Kidney capillary endothelial cell (primary cell): ENCODE measurements at regions not wholly inside any gene's neighbourhood (a gene's known extent, or its start where the extent isn't known, plus 50 kb on each side); places are given as distances from the start of the nearest gene placed in this dataset.
"Not testable (repeated sequence)": the region's sequence is repeated elsewhere in the genome, so short reads cannot be mapped to it uniquely, and the experiment has no call there.

Experiments used
- DNase-seq: peaks from one replicate; pipeline ENCODE4 v3.0.0-alpha.2; 2018; ENCODE audit warnings: low spot score

DNA sequence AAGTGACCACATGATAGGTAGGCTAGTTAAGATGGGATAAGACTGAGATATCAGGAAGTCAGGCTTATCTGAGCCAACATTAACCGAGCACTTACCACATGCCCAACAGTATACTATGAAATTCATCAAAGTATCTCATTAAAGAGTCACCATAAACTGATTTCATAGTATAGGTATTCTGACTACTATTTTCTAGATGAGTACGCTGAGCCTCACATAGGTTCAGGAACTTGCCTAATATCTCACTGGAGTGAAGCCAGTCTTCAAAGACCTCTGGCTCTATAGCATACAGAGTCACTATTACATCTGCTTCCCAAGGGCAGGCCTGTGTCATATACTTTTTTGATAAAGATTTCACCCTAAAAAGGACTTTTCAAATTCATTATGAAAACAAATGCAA is 115.6 kb upstream of the NGF start:
- no peak for DNase-seq

DNA sequence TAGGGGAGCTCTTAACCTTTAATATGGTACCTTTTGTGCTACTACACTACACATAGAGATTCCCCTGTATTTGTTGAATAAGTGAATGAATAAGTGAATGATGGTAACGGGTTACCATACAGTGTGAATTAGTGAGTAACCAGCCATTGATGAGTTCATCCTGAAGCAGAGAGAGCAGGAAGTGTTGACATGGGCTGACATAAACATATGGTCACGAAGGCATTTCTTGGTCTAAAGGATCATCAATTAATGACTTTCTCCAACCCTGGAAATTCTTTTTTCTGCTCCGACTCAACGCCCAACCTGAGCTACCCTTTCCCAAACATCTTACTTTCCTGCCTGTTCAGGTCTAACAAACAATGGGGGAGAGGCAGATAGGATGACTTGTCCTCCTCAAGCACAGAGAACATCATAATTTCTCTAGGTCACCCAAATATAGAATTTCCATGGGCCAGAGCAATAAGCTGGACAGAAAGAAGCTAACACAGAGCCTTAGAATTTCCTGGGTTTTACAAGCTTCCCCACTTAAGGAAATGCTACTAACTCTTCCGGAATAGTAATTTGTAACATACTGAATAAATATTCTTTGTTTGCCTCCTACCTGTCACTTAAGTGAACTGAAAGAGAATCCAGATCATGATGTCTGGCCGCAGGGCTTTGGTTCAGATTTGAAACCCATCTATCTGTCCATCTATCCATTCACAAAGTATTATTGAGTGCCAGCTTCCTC is 114.7 kb upstream of the NGF start:
- no peak for DNase-seq

DNA sequence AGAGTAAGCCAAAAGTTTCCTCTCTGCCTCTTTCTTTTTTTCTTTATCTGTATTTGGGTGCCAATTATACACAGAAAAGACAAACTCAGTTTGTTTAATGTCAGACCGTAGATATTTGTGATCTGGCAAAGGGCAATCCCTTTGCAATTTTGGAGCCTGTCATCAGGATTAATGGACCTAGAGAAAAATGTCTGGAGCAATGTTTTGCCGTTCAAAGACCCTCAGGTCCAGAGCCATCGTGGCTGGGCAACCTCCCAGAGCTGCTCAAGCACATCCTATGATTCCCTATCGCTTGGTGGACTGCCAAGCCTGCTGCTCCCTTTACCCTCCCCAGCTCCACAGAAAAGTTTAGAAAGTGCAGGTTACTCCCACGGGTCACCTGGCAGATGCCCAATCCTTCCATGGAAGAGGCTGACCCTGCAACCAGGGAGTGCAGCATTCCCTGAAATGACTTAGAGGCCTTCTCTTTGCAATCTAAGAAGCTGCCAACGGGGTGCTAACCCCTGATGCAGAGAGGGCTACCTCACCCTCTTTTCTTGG is 112.5 kb upstream of the NGF start:
- no peak for DNase-seq

GRCh38 chr1:115448282-115449044 is 110.4 kb upstream of the NGF start:
- DNase-seq: no peak

DNA sequence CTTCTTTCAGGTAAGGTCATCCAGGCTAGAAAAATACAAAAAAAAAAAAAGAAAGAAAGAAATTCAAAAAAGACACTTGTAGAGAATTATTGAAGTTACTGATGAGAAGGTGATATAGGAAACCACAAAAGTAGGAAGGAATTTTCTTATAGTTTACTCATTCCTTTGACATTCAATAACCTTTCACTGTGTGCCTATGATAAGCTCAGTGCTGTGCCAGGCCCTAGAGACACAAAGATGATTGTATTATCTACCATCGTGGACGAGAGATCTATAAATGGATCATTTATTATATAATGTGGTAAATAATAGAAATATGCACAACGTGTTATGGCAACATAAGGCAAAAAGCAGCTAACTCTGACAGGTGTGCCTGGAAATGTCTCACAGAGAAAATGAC is 109.6 kb upstream of the NGF start:
- DNase-seq: no peak

GRCh38 chr1:115445090-115445489 is 107.0 kb upstream of the NGF start:
- no peak for DNase-seq

DNA sequence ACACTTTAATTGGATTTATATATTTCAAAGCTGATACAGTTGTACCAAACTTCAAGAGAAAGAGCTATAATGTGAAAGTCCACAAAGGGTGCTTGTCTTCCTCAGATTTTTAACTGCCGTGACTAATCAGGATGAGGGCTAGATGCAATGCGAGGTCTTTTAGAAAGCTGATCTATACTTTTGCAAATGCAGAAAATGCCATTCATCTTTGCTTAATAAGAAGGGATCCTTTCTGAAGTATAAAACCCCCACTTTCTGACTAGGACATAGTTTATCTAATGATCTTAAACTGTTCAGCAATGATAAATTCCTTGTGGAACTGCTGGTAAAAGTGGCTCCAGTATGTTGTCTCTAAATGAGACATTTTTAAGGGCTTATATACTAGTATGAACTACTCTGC is 102.7 kb upstream of the NGF start:
- DNase-seq: no peak

DNA sequence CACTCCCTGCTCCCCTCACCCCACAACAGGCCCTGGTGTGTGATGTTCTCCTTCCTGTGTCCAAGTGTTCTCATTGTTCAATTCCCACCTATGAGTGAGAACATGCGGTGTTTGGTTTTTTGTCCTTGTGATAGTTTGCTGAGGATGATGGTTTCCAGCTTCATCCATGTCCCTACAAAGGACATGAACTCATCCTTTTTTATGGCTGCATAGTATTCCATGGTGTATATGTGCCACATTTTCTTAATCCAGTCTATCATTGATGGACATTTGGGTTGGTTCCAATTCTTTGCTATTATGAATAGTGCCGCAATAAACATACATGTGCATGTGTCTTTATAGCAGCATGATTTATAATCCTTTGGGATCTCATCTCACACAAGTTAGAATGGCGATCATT is 101.5 kb upstream of the NGF start:
- DNase-seq: not testable (repeated sequence)

- no peak for DNase-seq
Observed at GRCh38 chr1:115437196-115437595, 99.1 kb upstream of the NGF start.

- no peak for DNase-seq
Observed at GRCh38 chr1:115436596-115436995, 98.5 kb upstream of the NGF start.

- no peak for DNase-seq
Observed at GRCh38 chr1:115433483-115433882, 95.4 kb upstream of the NGF start.

- DNase-seq: no peak
Observed at GRCh38 chr1:115432061-115432460, 94.0 kb upstream of the NGF start.

GRCh38 chr1:115430441-115431158 is 92.6 kb upstream of the NGF start:
- peak; percentile 58 for DNase-seq

- DNase-seq: no peak
Observed at GRCh38 chr1:115429884-115430283, 91.8 kb upstream of the NGF start.

GRCh38 chr1:115429241-115429640 is 91.2 kb upstream of the NGF start:
- DNase-seq: no peak

DNA sequence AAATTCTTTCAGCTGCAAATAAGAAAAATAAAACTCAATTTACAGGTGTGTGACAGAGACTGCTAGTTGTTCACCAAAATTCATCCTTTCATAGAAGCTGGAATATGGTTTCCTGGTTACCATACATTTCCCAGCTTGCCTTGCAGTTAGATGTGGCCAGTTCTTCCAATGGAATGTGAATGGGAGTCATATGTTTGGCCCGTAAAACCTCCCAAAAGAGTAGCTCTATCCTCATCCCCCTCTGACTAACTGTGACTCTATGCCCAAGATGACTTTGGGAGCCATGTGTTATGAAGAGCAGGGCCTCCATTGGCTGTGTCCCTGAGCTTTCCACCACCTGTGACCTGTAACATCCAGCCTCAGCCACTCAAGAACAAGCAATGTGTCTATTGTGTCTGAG is 90.6 kb upstream of the NGF start:
- no peak for DNase-seq

- no peak for DNase-seq
Observed at GRCh38 chr1:115428256-115428655, 90.2 kb upstream of the NGF start.

DNA sequence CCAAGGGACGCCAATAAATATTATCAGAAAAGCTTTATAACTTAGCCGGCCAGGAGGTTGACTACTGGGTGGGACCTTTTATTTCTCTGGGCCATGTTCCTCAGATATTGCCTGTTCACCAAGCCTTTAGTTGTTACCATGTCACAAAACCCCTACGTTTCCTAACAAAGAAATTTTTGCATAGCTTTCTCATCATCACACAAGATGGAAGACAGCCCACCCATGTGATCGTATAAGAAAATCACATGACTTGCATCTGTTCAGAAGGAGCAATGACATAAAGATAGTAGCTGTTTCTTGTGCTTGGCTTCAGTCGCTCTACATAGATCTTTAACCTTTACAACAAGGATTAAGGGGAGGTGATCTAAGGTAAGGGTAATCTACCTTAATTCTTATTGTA is 88.9 kb upstream of the NGF start:
- no peak for DNase-seq

DNA sequence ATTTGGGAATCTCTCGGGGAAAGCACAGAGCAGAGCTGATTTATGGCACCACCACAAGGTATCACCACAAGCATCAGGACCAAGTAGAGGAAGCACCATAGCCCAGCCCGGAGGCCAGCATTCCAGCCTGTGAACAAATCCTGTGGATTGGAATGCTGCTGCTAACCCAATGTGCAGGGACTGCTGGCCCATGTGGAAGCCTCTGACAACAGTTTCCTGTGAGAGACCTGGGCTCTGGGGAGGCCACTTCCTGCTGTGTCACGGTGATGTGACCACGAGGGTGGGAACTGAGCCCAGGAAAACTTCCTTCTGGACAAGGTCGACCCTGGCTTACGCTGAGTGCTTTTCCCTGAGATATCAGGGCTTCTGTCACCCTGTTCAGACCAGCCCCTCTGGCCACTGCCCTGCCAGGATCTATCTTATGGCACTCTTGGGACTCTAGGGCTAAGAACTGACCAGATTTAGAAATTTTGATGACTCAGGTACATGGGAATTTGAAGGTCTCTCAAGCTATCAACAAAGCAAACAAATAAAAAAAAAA is 88.3 kb upstream of the NGF start:
- peak; percentile 88 for DNase-seq

DNA sequence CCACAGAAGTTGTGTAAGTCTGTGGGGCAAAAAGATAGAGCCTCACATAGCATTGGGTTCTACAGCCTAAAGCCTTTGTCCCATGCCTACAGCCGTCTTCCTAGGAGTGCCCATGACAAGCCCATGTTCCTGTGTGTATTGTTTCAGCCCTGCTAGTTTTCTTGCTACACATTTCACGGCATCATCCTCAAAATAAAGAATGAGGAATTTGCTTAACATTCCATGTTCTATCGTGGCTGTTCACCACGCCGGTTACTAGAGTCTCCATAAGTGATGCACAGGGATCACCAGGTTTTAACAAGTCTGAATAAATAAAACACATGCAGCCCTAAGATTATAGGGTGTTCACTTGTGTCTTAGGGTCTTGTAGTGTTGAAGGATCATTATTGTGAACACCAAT is 87.4 kb upstream of the NGF start:
- DNase-seq: no peak

DNA sequence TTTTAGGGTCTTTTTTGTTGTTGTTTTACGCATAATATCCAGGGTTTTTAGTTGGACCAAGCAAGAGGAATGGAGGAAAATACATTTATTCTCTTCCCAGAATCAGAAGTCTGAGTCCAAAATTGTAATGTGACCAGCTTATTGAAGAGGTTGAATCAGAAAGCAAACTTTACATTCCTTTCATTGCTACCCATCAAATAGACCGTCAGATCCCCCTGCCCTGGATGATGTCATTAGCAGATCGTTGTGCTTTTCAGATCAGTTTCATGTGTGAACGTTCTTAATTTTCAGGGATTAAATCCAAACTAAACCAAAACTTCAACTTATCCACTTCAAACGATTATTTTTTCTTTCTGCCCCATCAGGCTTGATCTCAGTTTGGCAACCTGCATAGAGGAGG is 85.7 kb upstream of the NGF start:
- no peak for DNase-seq

DNA sequence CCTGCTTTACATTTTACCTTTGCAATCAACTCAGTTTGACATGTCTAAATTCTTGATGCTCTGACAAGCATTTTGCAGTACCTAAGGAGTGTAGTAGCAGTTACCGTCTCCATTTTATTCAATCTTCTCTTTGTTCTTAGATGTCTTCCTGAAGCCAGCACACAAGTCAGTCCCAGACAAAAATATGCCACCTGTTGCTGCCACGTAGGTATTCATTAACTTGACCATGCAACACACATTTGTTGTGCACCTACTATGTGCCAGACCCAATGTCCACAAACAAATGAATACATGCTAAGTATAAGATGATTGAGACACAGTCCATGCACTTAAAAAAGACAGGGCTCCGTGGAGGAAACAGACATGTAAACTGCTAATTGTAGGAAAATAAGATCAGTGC is 81.5 kb upstream of the NGF start:
- no peak for DNase-seq

DNA sequence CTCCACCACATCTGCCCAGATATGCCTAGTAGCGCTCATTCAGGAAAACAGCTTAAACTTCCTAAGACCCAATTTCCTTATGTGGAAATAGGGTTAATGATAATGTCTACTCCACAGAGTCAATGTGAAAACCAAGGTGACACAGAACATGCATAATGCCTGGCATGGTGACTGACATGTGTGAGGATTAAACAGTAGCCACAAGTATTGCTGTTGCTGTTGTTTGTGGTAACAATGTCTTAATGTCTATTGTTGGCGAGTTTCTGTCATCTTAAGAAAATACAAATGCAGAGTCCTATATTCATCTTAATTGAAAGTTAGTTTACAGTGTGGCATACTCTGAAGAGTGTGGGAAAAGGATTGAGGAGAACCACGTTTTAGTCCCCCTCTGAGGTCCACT is 75.6 kb upstream of the NGF start:
- no peak for DNase-seq
